H1 (cell line): ENCODE measurements at regions not wholly inside any gene's neighbourhood (a gene's known extent, or its start where the extent isn't known, plus 50 kb on each side); places are given as distances from the start of the nearest gene placed in this dataset.

Source experiments
- CTCF ChIA-PET: fragments of 300-600 bp; sonication (Branson Sonifier 250); formaldehyde crosslinking; loops from one replicate; lab custom pipeline; 2021; ENCODE audit not compliant: partially characterized antibody; lab: Charles Lee
- POLR2A ChIA-PET: fragments of 300-600 bp; sonication (Branson Sonifier 250); formaldehyde crosslinking; loops from one replicate; lab custom pipeline; 2021; ENCODE audit warnings: inconsistent platforms; ENCODE audit not compliant: partially characterized antibody; lab: Charles Lee
- DNase-seq, 2 experiments: peaks; one replicate each; pipeline versions ENCODE4 v3.0.0 to v3.0.0-alpha.2; 2010 to 2022; ENCODE audit warnings: low spot score in 2 of 2, low read depth in 1 of 2, mixed read lengths in 1 of 2
- FAIRE-seq: peaks from 2 replicates; lab custom pipeline; 2011; peaks lifted over from hg19 to GRCh38; lab: Jason Lieb, UNC
- H2AFZ ChIP-seq: 2 replicates; pipeline ENCODE4 v1.8.1; 2012; ENCODE audit warnings: low read length, inconsistent platforms
- H2AK5ac ChIP-seq: 2 replicates; pipeline ENCODE4 v1.6.1; 2013; ENCODE audit warnings: low read depth, low read length
- H2BK120ac ChIP-seq: replicated peaks from 2 replicates; pipeline ENCODE3; 2013; ENCODE audit warnings: low read depth, low read length, inconsistent platforms
- H2BK12ac ChIP-seq: 2 replicates; pipeline ENCODE4 v1.6.1; 2013; ENCODE audit warnings: low read depth, low read length
- H2BK15ac ChIP-seq: 2 replicates; pipeline ENCODE4 v1.6.1; 2013; ENCODE audit warnings: low read length
- H2BK20ac ChIP-seq: 2 replicates; pipeline ENCODE4 v1.6.1; 2013; ENCODE audit warnings: low read length
- H2BK5ac ChIP-seq: 2 replicates; pipeline ENCODE4 v1.6.1; 2013; ENCODE audit warnings: low read depth, low read length
- H3K14ac ChIP-seq: 2 replicates; pipeline ENCODE4 v1.6.1; 2013; ENCODE audit warnings: inconsistent platforms; ENCODE audit not compliant: insufficient read length
- H3K18ac ChIP-seq: 2 replicates; pipeline ENCODE4 v1.6.1; 2013; ENCODE audit warnings: low read length; ENCODE audit errors: extremely low read depth
- H3K23ac ChIP-seq: 2 replicates; pipeline ENCODE4 v1.6.1; 2013; ENCODE audit warnings: inconsistent platforms; ENCODE audit not compliant: insufficient read length
- H3K23me2 ChIP-seq: 2 replicates; pipeline ENCODE4 v1.6.1; 2013; ENCODE audit warnings: low read depth, low read length
- H3K27ac ChIP-seq: 2 replicates; pipeline ENCODE4 v1.6.1; 2011; ENCODE audit warnings: low read depth, low read length, inconsistent platforms
- H3K27me3 ChIP-seq, 4 experiments: replicated peaks in 1 of 4; 1 replicate in 1 of 4; 2 replicates in 3 of 4; pipeline versions ENCODE4 v1.6.1 to v1.8.1; 2011 to 2013; ENCODE audit warnings: low read length in 3 of 4, mild to moderate bottlenecking in 3 of 4, inconsistent platforms in 2 of 4, mixed read lengths in 2 of 4, moderate library complexity in 1 of 4; ENCODE audit not compliant: control insufficient read depth in 3 of 4, insufficient read depth in 3 of 4; ENCODE audit errors: extremely low read depth in 1 of 4
- H3K36me3 ChIP-seq, 4 experiments: 2 replicates each; pipeline versions ENCODE4 v1.6.1 to v1.8.1; 2011 to 2013; ENCODE audit warnings: mild to moderate bottlenecking in 4 of 4, low read length in 3 of 4, moderate library complexity in 2 of 4, control low read depth in 1 of 4, inconsistent platforms in 1 of 4; ENCODE audit not compliant: insufficient read depth in 4 of 4, control insufficient read depth in 2 of 4
- H3K4ac ChIP-seq: replicated peaks from 2 replicates; pipeline ENCODE3; 2013; ENCODE audit warnings: low read length, low read depth, mixed read lengths, inconsistent platforms; ENCODE audit not compliant: insufficient read length
- H3K4me1 ChIP-seq, 4 experiments: replicated peaks in 1 of 4; 1 replicate in 1 of 4; 2 replicates in 3 of 4; pipeline versions ENCODE4 v1.6.1 to v1.8.1; 2011 to 2013; ENCODE audit warnings: low read length in 3 of 4, inconsistent platforms in 2 of 4, mixed read lengths in 1 of 4; ENCODE audit not compliant: insufficient read depth in 4 of 4, control insufficient read depth in 3 of 4
- H3K4me2 ChIP-seq, 2 experiments: 2 replicates each; pipeline versions ENCODE4 v1.6.1 to v1.8.1; 2011 to 2013; ENCODE audit warnings: low read depth in 2 of 2, low read length in 2 of 2, control low read depth in 1 of 2, inconsistent platforms in 1 of 2, mild to moderate bottlenecking in 1 of 2; ENCODE audit not compliant: insufficient read depth in 1 of 2
- H3K4me3 ChIP-seq, 4 experiments: fragments of 200-600, 300-600 bp in 1 of 4; sonication (generic), shearing (Covaris generic), sonication (Bioruptor Twin) in 1 of 4; 2 replicates each; pipeline versions ENCODE4 v1.5.1 to v1.8.1; 2011 to 2016; ENCODE audit warnings: low read length in 4 of 4, low read depth in 3 of 4, control low read depth in 2 of 4, inconsistent platforms in 2 of 4, mild to moderate bottlenecking in 2 of 4, mixed read lengths in 1 of 4, moderate library complexity in 1 of 4; ENCODE audit not compliant: insufficient read depth in 2 of 4; ENCODE audit errors: extremely low read depth in 1 of 4
- H3K56ac ChIP-seq: replicated peaks from 2 replicates; pipeline ENCODE3; 2013; ENCODE audit warnings: low read depth, mild to moderate bottlenecking, mixed read lengths, low read length, inconsistent platforms; ENCODE audit not compliant: insufficient read length
- H3K79me1 ChIP-seq: 2 replicates; pipeline ENCODE4 v1.6.1; 2013; ENCODE audit warnings: low read depth, low read length, control low read depth
- H3K79me2 ChIP-seq, 2 experiments: 2 replicates each; pipeline versions ENCODE4 v1.6.1 to v1.8.1; 2012 to 2013; ENCODE audit warnings: low read length in 2 of 2, mild to moderate bottlenecking in 2 of 2, inconsistent platforms in 1 of 2; ENCODE audit not compliant: insufficient read depth in 2 of 2, control insufficient read depth in 1 of 2
- H3K9ac ChIP-seq, 4 experiments: replicated peaks in 1 of 4; 1 replicate in 1 of 4; 2 replicates in 3 of 4; pipeline versions ENCODE4 v1.6.1 to v1.8.1; 2011 to 2013; ENCODE audit warnings: low read depth in 3 of 4, low read length in 3 of 4, control low read depth in 2 of 4, mild to moderate bottlenecking in 2 of 4, moderate library complexity in 2 of 4, inconsistent platforms in 1 of 4; ENCODE audit errors: extremely low read depth in 1 of 4
- H3K9me3 ChIP-seq, 2 experiments: 2 replicates each; pipeline versions ENCODE4 v1.6.1 to v1.8.1; 2012 to 2013; ENCODE audit warnings: mild to moderate bottlenecking in 2 of 2, moderate library complexity in 2 of 2, control low read depth in 1 of 2, inconsistent platforms in 1 of 2, low read depth in 1 of 2, low read length in 1 of 2, mixed read lengths in 1 of 2; ENCODE audit not compliant: insufficient read depth in 2 of 2
- H4K20me1 ChIP-seq, 2 experiments: replicated peaks in 1 of 2; 2 replicates each; pipeline versions ENCODE3 to v1.8.1; 2011 to 2013; ENCODE audit warnings: inconsistent platforms in 2 of 2, low read length in 2 of 2, mild to moderate bottlenecking in 1 of 2; ENCODE audit not compliant: insufficient read depth in 2 of 2, control insufficient read depth in 1 of 2
- H4K5ac ChIP-seq: 2 replicates; pipeline ENCODE4 v1.6.1; 2013; ENCODE audit warnings: low read length, low read depth, mixed read lengths, inconsistent platforms; ENCODE audit not compliant: insufficient read length
- H4K8ac ChIP-seq: 2 replicates; pipeline ENCODE4 v1.8.0; 2013; ENCODE audit warnings: mild to moderate bottlenecking, moderate library complexity, low read length, inconsistent platforms; ENCODE audit not compliant: insufficient read depth; ENCODE audit errors: extremely low read depth
- H4K91ac ChIP-seq: replicated peaks from 2 replicates; pipeline ENCODE3; 2013; ENCODE audit warnings: low read length, mixed read lengths, inconsistent platforms; ENCODE audit not compliant: insufficient read length
- CREB1 ChIP-seq: IDR thresholded peaks from 2 replicates; pipeline ENCODE4 v1.6.1; 2012; ENCODE audit warnings: inconsistent platforms
- EP300 ChIP-seq, 2 experiments: IDR thresholded peaks; 1 replicate in 1 of 2; 2 replicates in 1 of 2; pipeline ENCODE4 v1.6.1; 2011 to 2012; ENCODE audit warnings: low read depth in 2 of 2, low read length in 2 of 2, mild to moderate bottlenecking in 2 of 2, borderline replicate concordance in 1 of 2, inconsistent platforms in 1 of 2, moderate library complexity in 1 of 2
- EZH2 ChIP-seq: fragments of 200-600 bp; sonication (generic); IDR thresholded peaks from 2 replicates; pipeline ENCODE4 v1.7.1; 2012; ENCODE audit warnings: low read depth, mild to moderate bottlenecking, moderate library complexity, low read length, inconsistent platforms; ENCODE audit not compliant: severe bottlenecking
- POU5F1 ChIP-seq: IDR thresholded peaks from 2 replicates; pipeline ENCODE4 v1.6.1; 2011; ENCODE audit warnings: low read depth, mild to moderate bottlenecking, low read length, moderate library complexity
- RNF2 ChIP-seq: fragments of 200-900, 300-1000 bp; sonication (generic); IDR thresholded peaks from 2 replicates; pipeline ENCODE4 v1.7.1; 2016; ENCODE audit warnings: borderline replicate concordance, low read depth, mild to moderate bottlenecking, antibody characterized with exemption, low read length; ENCODE audit not compliant: poor library complexity, severe bottlenecking; ENCODE audit errors: missing control alignments
- TF ChIP-seq, protein P1 (sequence below): IDR thresholded peaks from 2 replicates; pipeline ENCODE4 v1.6.1; 2012; ENCODE audit warnings: inconsistent platforms

DNA sequence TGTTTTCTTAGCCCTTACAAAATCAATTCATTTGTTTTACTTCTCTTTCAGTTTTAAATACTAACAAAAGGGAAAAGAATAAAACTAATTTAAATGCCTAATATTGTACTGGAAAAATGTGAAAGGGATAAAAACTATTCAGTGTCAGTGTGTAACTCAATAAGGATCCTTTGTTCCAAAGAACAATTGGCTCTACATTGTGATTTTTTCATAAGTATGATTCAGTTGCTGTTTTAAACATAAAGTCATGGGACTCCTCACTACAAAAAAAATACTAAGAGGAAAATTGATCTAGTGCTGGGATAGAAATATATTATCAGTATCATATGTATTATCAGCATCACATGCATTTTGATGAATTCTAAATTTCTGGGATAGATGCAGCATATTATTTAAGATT, 199.4 kb upstream of the TRAM1L1 start:
- no peak overlapping the region for H4K5ac ChIP-seq
- H2BK12ac ChIP-seq: no peak overlapping the region
- no peak overlapping the region for H2AFZ ChIP-seq
- TF ChIP-seq, protein P1, sequence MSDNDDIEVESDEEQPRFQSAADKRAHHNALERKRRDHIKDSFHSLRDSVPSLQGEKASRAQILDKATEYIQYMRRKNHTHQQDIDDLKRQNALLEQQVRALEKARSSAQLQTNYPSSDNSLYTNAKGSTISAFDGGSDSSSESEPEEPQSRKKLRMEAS: no peak
- TF ChIP-seq POU5F1 (no peak), EP300 (IDR thresholded peaks at IDR 0.05; ENCODE audit: borderline replicate concordance in 1 of 2, low read depth in 2 of 2, low read length in 2 of 2) (no peak), RNF2 (no peak), EZH2 (no peak), CREB1 (no peak)
- no peak overlapping the region for H3K4me2 ChIP-seq
- H3K56ac ChIP-seq: no peak overlapping the region
- no peak overlapping the region for H3K9ac ChIP-seq
- H3K9me3 ChIP-seq: no peaks in the 10 kb centered on the region
- H4K8ac ChIP-seq: no peak overlapping the region
- DNase-seq (no peak), FAIRE-seq (no peak)
- no peaks in the 10 kb centered on the region for H3K27me3 ChIP-seq
- CTCF ChIA-PET: no interaction called here
- H3K79me1 ChIP-seq: no peaks in the 10 kb centered on the region
- no peak overlapping the region for H2BK5ac ChIP-seq
- H2BK15ac ChIP-seq: no peak overlapping the region
- no peaks in the 10 kb centered on the region for H3K79me2 ChIP-seq
- H3K36me3 ChIP-seq: no peaks in the 10 kb centered on the region
- H2BK120ac ChIP-seq: no peak overlapping the region
- H4K20me1 ChIP-seq: no peaks in the 10 kb centered on the region
- H3K18ac ChIP-seq: no peak overlapping the region
- no peak overlapping the region for H2BK20ac ChIP-seq
- no peak overlapping the region for H3K14ac ChIP-seq
- H3K4ac ChIP-seq: no peak overlapping the region
- H3K23me2 ChIP-seq: no peaks in the 10 kb centered on the region
- no peak overlapping the region for H3K27ac ChIP-seq
- no peak overlapping the region for H4K91ac ChIP-seq
- POLR2A ChIA-PET: no interaction called here
- no peak overlapping the region for H3K4me3 ChIP-seq
- H3K23ac ChIP-seq: no peak overlapping the region
- no peak overlapping the region for H2AK5ac ChIP-seq
- no peaks in the 10 kb centered on the region for H3K4me1 ChIP-seq
